ENCODE measurements at regions not wholly inside any gene's neighbourhood (a gene's known extent, or its start where the extent isn't known, plus 50 kb on each side); places are given as distances from the start of the nearest gene placed in this dataset.

DNA sequence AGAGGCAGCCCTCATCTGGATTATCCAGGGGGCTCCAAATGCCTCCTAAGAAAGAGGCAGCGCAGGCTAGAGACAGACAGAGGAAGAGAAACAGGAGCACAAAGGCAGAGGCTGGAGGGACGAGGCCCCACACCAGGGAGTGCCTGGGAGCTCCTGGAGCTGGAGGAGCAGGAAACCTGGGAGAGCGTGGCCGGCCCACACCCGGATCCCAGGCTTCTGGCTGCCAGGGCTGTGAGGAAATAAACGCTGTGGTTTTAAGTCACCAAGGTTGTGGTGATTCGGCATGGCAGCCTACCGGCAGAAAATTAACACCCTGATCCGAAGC is 165.5 kb downstream of the OLFM1 start:
- 40 to 48% methylated on average over 9 of the region's 9 CpGs for WGBS, 2 donors
- Histone ChIP-seq H3K9me3 (no peaks in the 10 kb centered on the region), H3K27me3 (peaks cover 0 to 70% (median 35%) of the 10 kb centered on the region in 7 donors), H3K27ac (no peak overlapping the region), H3K36me3 (no peaks in the 10 kb centered on the region), H3K4me1 (peaks cover 0 to 10% (median 0%) of the 10 kb centered on the region in 9 donors), H3K4me3 (no peak overlapping the region)
- ATAC-seq, result no peak
- TF ChIP-seq, protein P1, sequence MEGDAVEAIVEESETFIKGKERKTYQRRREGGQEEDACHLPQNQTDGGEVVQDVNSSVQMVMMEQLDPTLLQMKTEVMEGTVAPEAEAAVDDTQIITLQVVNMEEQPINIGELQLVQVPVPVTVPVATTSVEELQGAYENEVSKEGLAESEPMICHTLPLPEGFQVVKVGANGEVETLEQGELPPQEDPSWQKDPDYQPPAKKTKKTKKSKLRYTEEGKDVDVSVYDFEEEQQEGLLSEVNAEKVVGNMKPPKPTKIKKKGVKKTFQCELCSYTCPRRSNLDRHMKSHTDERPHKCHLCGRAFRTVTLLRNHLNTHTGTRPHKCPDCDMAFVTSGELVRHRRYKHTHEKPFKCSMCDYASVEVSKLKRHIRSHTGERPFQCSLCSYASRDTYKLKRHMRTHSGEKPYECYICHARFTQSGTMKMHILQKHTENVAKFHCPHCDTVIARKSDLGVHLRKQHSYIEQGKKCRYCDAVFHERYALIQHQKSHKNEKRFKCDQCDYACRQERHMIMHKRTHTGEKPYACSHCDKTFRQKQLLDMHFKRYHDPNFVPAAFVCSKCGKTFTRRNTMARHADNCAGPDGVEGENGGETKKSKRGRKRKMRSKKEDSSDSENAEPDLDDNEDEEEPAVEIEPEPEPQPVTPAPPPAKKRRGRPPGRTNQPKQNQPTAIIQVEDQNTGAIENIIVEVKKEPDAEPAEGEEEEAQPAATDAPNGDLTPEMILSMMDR (IDR thresholded peaks at IDR 0.05), result no peak
- intact Hi-C loops (cut with DNase I), result no loop called here
- DNase-seq, result no peak

- WGBS, 2 donors, result 19 to 28% methylated on average over 31 of the region's 31 CpGs
- TF ChIP-seq, protein P1 (IDR thresholded peaks at IDR 0.05), result no peak
- ATAC-seq (no peak), DNase-seq (no peak)
- peaks cover 0 to 65% (median 30%) of the 10 kb centered on the region in 7 donors for H3K27me3 ChIP-seq
- intact Hi-C loops (cut with DNase I), result no loop called here
- no peaks in the 10 kb centered on the region for H3K36me3 ChIP-seq
- no peak overlapping the region for H3K4me3 ChIP-seq
- peaks cover 0 to 10% (median 0%) of the 10 kb centered on the region in 9 donors for H3K4me1 ChIP-seq
- H3K27ac ChIP-seq, result no peak overlapping the region
- H3K9me3 ChIP-seq, result no peaks in the 10 kb centered on the region
Measured at GRCh38 chr9:135253305-135254004, 166.0 kb downstream of the OLFM1 start.

DNA sequence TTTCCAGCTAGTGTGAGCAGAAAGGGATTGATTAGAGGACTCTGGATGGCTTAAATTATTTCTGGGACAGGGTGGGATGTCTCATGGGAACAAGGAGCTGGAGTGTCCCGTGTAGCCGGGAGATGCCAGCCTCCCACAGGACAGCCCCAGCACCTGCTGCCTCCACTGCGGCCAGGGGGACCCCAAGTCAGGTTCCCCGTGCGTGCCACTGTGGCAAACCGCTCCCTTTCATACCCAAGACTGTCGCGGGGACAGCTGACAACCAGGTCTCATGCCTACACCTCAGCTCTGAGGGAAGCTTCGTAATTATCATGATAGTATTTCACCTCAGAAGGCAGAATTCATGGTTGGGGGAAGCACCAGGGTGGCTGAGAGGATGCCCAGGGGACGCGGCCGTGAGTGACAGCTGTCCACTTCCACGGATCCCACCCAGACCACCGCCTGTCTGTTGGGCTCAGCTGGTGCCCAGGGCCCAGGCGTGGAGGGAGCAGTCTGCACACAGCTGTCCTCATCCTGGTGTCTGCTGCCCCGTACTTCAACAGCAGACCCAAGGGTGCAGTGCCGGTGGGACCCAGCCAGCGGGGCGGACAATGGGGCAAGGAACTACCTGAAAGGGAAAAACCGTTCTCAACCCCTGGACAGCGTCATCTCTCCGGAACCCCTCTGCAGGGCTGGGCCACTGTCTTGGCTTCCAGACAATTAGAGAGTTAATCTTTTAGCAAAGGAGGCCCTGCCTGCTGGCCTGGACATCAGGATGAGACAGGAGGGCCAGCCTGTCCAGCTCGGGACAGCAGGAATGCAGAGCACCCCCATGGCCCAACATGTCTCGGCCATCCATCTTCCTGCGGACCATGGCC is 166.9 kb downstream of the OLFM1 start:
- Histone ChIP-seq H3K4me1 (peaks cover 0 to 10% (median 0%) of the 10 kb centered on the region in 9 donors), H3K27ac (no peak overlapping the region), H3K36me3 (no peaks in the 10 kb centered on the region), H3K9me3 (no peaks in the 10 kb centered on the region), H3K27me3 (peaks cover 0 to 57% (median 26%) of the 10 kb centered on the region in 7 donors), H3K4me3 (no peak overlapping the region)
- DNase-seq (no peak), ATAC-seq (no peak)
- intact Hi-C loops (cut with DNase I), result no loop called here
- TF ChIP-seq, protein P1 (IDR thresholded peaks at IDR 0.05), result no peak
- 87 to 88% methylated on average over 25 of the region's 25 CpGs for WGBS, 2 donors

GRCh38 chr9:135255033-135255840 is 167.8 kb downstream of the OLFM1 start:
- Histone ChIP-seq H3K4me3 (no peak overlapping the region), H3K9me3 (no peaks in the 10 kb centered on the region), H3K27ac (no peak overlapping the region), H3K27me3 (peaks cover 0 to 56% (median 29%) of the 10 kb centered on the region in 7 donors), H3K4me1 (peaks cover 0 to 10% (median 0%) of the 10 kb centered on the region in 9 donors), H3K36me3 (no peaks in the 10 kb centered on the region)
- intact Hi-C loops (cut with DNase I), result no loop called here
- 69 to 79% methylated on average over 19 to 23 of the region's 23 CpGs for whole genome bisulfite sequencing, 2 donors
- DNase-seq (no peak), ATAC-seq (no peak)
- TF ChIP-seq, protein P1 (IDR thresholded peaks at IDR 0.05), result no peak

All from heart right ventricle (tissue), 16 donors.